HEK293T (cell line): ENCODE measurements at regions not wholly inside any gene's neighbourhood (a gene's known extent, or its start where the extent isn't known, plus 50 kb on each side); places are given as distances from the start of the nearest gene placed in this dataset.

Experiments used
- ELF4 ChIP-seq: fragments of 450-650 bp; IDR thresholded peaks from 2 replicates; pipeline ENCODE4 v1.6.1; 2017; ENCODE audit warnings: antibody characterized with exemption
- SUZ12 ChIP-seq: fragments of 450-650 bp; IDR thresholded peaks from 2 replicates; pipeline ENCODE4 v1.6.1; 2016; ENCODE audit warnings: mild to moderate bottlenecking
- TARDBP ChIP-seq: fragments of 450-650 bp; IDR thresholded peaks from 2 replicates; pipeline ENCODE4 v1.6.1; 2016

GRCh38 chr17:54623746-54624145 is 276.9 kb upstream of the TOM1L1 start:
- TF ChIP-seq ELF4 (no peak), SUZ12 (no peak), TARDBP (no peak)
